ENCODE measurements at regions not wholly inside any gene's neighbourhood (a gene's known extent, or its start where the extent isn't known, plus 50 kb on each side); places are given as distances from the start of the nearest gene placed in this dataset.

- H3K4me1 ChIP-seq (ENCODE audit: insufficient read depth) = no peaks in the 10 kb centered on the region
- Mint-ChIP-seq H3K4me3 (no peak overlapping the region), H3K4me1 (no peaks in the 10 kb centered on the region), H3K27me3 (ENCODE audit: insufficient read depth, low read depth, poor library complexity) (no peaks in the 10 kb centered on the region), H3K27ac (no peak overlapping the region), H3K36me3 (ENCODE audit: low read depth) (no peaks in the 10 kb centered on the region), H3K9me3 (no peaks in the 10 kb centered on the region)
- H3K9me2 ChIP-seq (ENCODE audit: insufficient read depth) = peaks cover 3% of the 10 kb centered on the region; the same call in 1 of the 2 replicates
- H3K4me2 ChIP-seq = no peak overlapping the region
- TF ChIP-seq EZH2 (IDR thresholded peaks at IDR 0.05; ENCODE audit: low read depth, unreplicated experiment) (no peak), STAT1 (IDR thresholded peaks at IDR 0.05; ENCODE audit: unreplicated experiment) (no peak), ZNF114 (CRISPR knock-in tag; IDR thresholded peaks at IDR 0.05) (no peak), ETS1 (IDR thresholded peaks at IDR 0.05) (no peak), EZH2phosphoT487 (IDR thresholded peaks at IDR 0.05; ENCODE audit: unreplicated experiment) (no peak), JUNB (IDR thresholded peaks at IDR 0.05; ENCODE audit: unreplicated experiment) (no peak), CREB1 (CRISPR knock-in tag; IDR thresholded peaks at IDR 0.05; ENCODE audit: low read depth) (no peak), NANOG (IDR thresholded peaks at IDR 0.05; ENCODE audit: borderline replicate concordance) (no peak), ZNF462 (CRISPR knock-in tag; IDR thresholded peaks at IDR 0.05) (no peak)
- H3K27ac ChIP-seq (ENCODE audit: low read depth) = no peak overlapping the region
- no peaks in the 10 kb centered on the region for H3K36me3 ChIP-seq (ENCODE audit: insufficient read depth)
- no peak overlapping the region for H2AFZ ChIP-seq
- H4K20me1 ChIP-seq (replicated peaks; ENCODE audit: insufficient read depth) = no peaks in the 10 kb centered on the region
- H3K79me2 ChIP-seq (replicated peaks; ENCODE audit: insufficient read depth) = no peaks in the 10 kb centered on the region
- H3K4me3 ChIP-seq = no peak overlapping the region
- H3K27me3 ChIP-seq (ENCODE audit: insufficient read depth) = no peaks in the 10 kb centered on the region
- ATAC-seq = no peak
- no peak for DNase-seq (ENCODE audit: low spot score)
- H3F3A ChIP-seq (replicated peaks; ENCODE audit: low read depth) = no peaks in the 10 kb centered on the region
These were observed 67.1 kb upstream of the GAS1 start for GRCh38 chr9:87014436-87014835.
